Trophoblast cell (in vitro differentiated cells and primary cell): ENCODE measurements at regions not wholly inside any gene's neighbourhood (a gene's known extent, or its start where the extent isn't known, plus 50 kb on each side); places are given as distances from the start of the nearest gene placed in this dataset.

ENCODE experiments used
- DNase-seq, 2 donors: peaks; one replicate each; pipeline ENCODE4 v3.0.0-alpha.2; 2016
- H2AFZ ChIP-seq: 2 replicates; pipeline ENCODE4 v1.6.1; 2013; ENCODE audit warnings: low read length, moderate library complexity, mild to moderate bottlenecking; ENCODE audit not compliant: insufficient read depth, poor library complexity
- H2AK5ac ChIP-seq: 2 replicates; pipeline ENCODE4 v1.6.1; 2013; ENCODE audit warnings: mild to moderate bottlenecking, low read length
- H2BK120ac ChIP-seq: 2 replicates; pipeline ENCODE4 v1.6.1; 2013; ENCODE audit warnings: low read length, mild to moderate bottlenecking, moderate library complexity; ENCODE audit not compliant: insufficient read depth, poor library complexity
- H2BK12ac ChIP-seq: 2 replicates; pipeline ENCODE4 v1.6.1; 2013; ENCODE audit warnings: mild to moderate bottlenecking, low read length, moderate library complexity
- H2BK5ac ChIP-seq: 2 replicates; pipeline ENCODE4 v1.6.1; 2013; ENCODE audit warnings: low read length, low read depth, moderate library complexity, mild to moderate bottlenecking; ENCODE audit not compliant: poor library complexity
- H3K14ac ChIP-seq: 2 replicates; pipeline ENCODE4 v1.6.1; 2013; ENCODE audit warnings: mild to moderate bottlenecking, low read length
- H3K18ac ChIP-seq: 2 replicates; pipeline ENCODE4 v1.6.1; 2013; ENCODE audit warnings: mild to moderate bottlenecking, low read length
- H3K23ac ChIP-seq: 2 replicates; pipeline ENCODE4 v1.6.1; 2013; ENCODE audit warnings: low read length
- H3K27ac ChIP-seq: 2 replicates; pipeline ENCODE4 v1.5.1; 2013; ENCODE audit warnings: low read depth, mild to moderate bottlenecking, inconsistent platforms, low read length, moderate library complexity
- H3K27me3 ChIP-seq: 2 replicates; pipeline ENCODE4 v1.6.1; 2013; ENCODE audit warnings: inconsistent platforms, mild to moderate bottlenecking, low read length, moderate library complexity; ENCODE audit not compliant: insufficient read depth
- H3K36me3 ChIP-seq, 2 experiments: 1 replicate in 1 of 2; 2 replicates in 1 of 2; pipeline ENCODE4 v1.6.1; 2013; ENCODE audit warnings: low read length in 2 of 2, mild to moderate bottlenecking in 2 of 2, moderate library complexity in 1 of 2; ENCODE audit not compliant: insufficient read depth in 2 of 2, control insufficient read depth in 1 of 2
- H3K4ac ChIP-seq: 2 replicates; pipeline ENCODE4 v1.6.1; 2013; ENCODE audit warnings: low read depth, mild to moderate bottlenecking, low read length, moderate library complexity
- H3K4me1 ChIP-seq, 2 experiments: 1 replicate in 1 of 2; 2 replicates in 1 of 2; pipeline ENCODE4 v1.6.1; 2013; ENCODE audit warnings: low read length in 2 of 2, mild to moderate bottlenecking in 2 of 2, moderate library complexity in 1 of 2; ENCODE audit not compliant: insufficient read depth in 2 of 2, control insufficient read depth in 1 of 2
- H3K4me2 ChIP-seq: 2 replicates; pipeline ENCODE4 v1.6.1; 2013; ENCODE audit warnings: inconsistent platforms, mild to moderate bottlenecking, low read length, moderate library complexity
- H3K4me3 ChIP-seq: 2 replicates; pipeline ENCODE4 v1.5.1; 2013; ENCODE audit warnings: mild to moderate bottlenecking, low read depth, low read length, inconsistent platforms
- H3K79me1 ChIP-seq: one replicate; pipeline ENCODE4 v1.6.1; 2013; ENCODE audit warnings: low read length
- H3K79me2 ChIP-seq: 2 replicates; pipeline ENCODE4 v1.6.1; 2013; ENCODE audit warnings: low read length, mild to moderate bottlenecking; ENCODE audit not compliant: control insufficient read depth, insufficient read depth, poor library complexity
- H3K9ac ChIP-seq: 2 replicates; pipeline ENCODE4 v1.6.1; 2013; ENCODE audit warnings: mild to moderate bottlenecking, low read length
- H3K9me3 ChIP-seq: 2 replicates; pipeline ENCODE4 v1.6.1; 2013; ENCODE audit warnings: low read depth, mild to moderate bottlenecking, control low read depth, inconsistent platforms, low read length; ENCODE audit not compliant: insufficient read depth
- H4K12ac ChIP-seq: 2 replicates; pipeline ENCODE4 v1.6.1; 2013; ENCODE audit warnings: low read depth, mild to moderate bottlenecking, low read length, moderate library complexity
- H4K8ac ChIP-seq: 2 replicates; pipeline ENCODE4 v1.6.1; 2013; ENCODE audit warnings: low read depth, mild to moderate bottlenecking, low read length, moderate library complexity
- H4K91ac ChIP-seq: one replicate; pipeline ENCODE4 v1.6.1; 2013; ENCODE audit warnings: low read depth, mild to moderate bottlenecking, low read length, moderate library complexity
- WGBS: extraction: QIAGEN DNeasy Blood & Tissue Kit; methylation state at CpG from one replicate; pipeline ENCODE4 v1.1.7; 2013; ENCODE audit warnings: missing lambda C conversion rate; ENCODE audit not compliant: insufficient read length, insufficient coverage; ENCODE audit errors: extremely low coverage; 5-methylcytosine and 5-hydroxymethylcytosine counted together

GRCh38 chr10:28738200-28738599 lies 60.9 kb downstream of the BAMBI start:
- no peak overlapping the region for H3K4me3 ChIP-seq
- H2BK120ac ChIP-seq: no peak overlapping the region
- no peaks in the 10 kb centered on the region for H3K9me3 ChIP-seq
- no peak overlapping the region for H4K91ac ChIP-seq
- H2AFZ ChIP-seq: no peak overlapping the region
- H3K36me3 ChIP-seq: no peaks in the 10 kb centered on the region
- no peak overlapping the region for H2BK5ac ChIP-seq
- no peak overlapping the region for H3K4me2 ChIP-seq
- peaks cover 3 to 5% of the 10 kb centered on the region in 2 experiments for H3K4me1 ChIP-seq
- H3K4ac ChIP-seq: no peak overlapping the region
- H2BK12ac ChIP-seq: no peak overlapping the region
- H3K27ac ChIP-seq: no peak overlapping the region
- H3K23ac ChIP-seq: no peak overlapping the region
- H3K79me2 ChIP-seq: no peaks in the 10 kb centered on the region
- no CpG with 5 or more reads among the region's 1 CpG for WGBS
- no peaks in the 10 kb centered on the region for H3K27me3 ChIP-seq
- no peak overlapping the region for H3K18ac ChIP-seq
- DNase-seq: no peak
- H4K8ac ChIP-seq: no peak overlapping the region
- no peak overlapping the region for H4K12ac ChIP-seq
- no peak overlapping the region for H3K14ac ChIP-seq
- no peak overlapping the region for H2AK5ac ChIP-seq
- H3K9ac ChIP-seq: no peak overlapping the region
- peaks cover 3% of the 10 kb centered on the region for H3K79me1 ChIP-seq

GRCh38 chr10:28743576-28743975 lies 66.3 kb downstream of the BAMBI start:
- no peaks in the 10 kb centered on the region for H3K27me3 ChIP-seq
- no peaks in the 10 kb centered on the region for H3K79me1 ChIP-seq
- no peak overlapping the region for H3K4me2 ChIP-seq
- H3K9me3 ChIP-seq: no peaks in the 10 kb centered on the region
- H2AK5ac ChIP-seq: no peak overlapping the region
- no peak overlapping the region for H2BK5ac ChIP-seq
- no peak for DNase-seq
- no peak overlapping the region for H4K8ac ChIP-seq
- H2AFZ ChIP-seq: no peak overlapping the region
- no peaks in the 10 kb centered on the region for H3K36me3 ChIP-seq
- no peak overlapping the region for H3K4ac ChIP-seq
- no peak overlapping the region for H2BK120ac ChIP-seq
- H3K4me3 ChIP-seq: no peak overlapping the region
- H3K79me2 ChIP-seq: no peaks in the 10 kb centered on the region
- H3K4me1 ChIP-seq: no peaks in the 10 kb centered on the region
- no CpG with 5 or more reads among the region's 6 CpGs for WGBS
- no peak overlapping the region for H3K23ac ChIP-seq
- no peak overlapping the region for H3K14ac ChIP-seq
- H3K9ac ChIP-seq: no peak overlapping the region
- H3K27ac ChIP-seq: no peak overlapping the region
- H4K12ac ChIP-seq: no peak overlapping the region
- H2BK12ac ChIP-seq: no peak overlapping the region
- no peak overlapping the region for H4K91ac ChIP-seq
- no peak overlapping the region for H3K18ac ChIP-seq

GRCh38 chr10:28744069-28744768 lies 66.9 kb downstream of the BAMBI start:
- no peaks in the 10 kb centered on the region for H3K79me1 ChIP-seq
- H4K91ac ChIP-seq: no peak overlapping the region
- H3K36me3 ChIP-seq: no peaks in the 10 kb centered on the region
- no peak overlapping the region for H2AK5ac ChIP-seq
- H2BK5ac ChIP-seq: no peak overlapping the region
- H3K9me3 ChIP-seq: no peaks in the 10 kb centered on the region
- no peak overlapping the region for H3K18ac ChIP-seq
- no peak overlapping the region for H3K4me2 ChIP-seq
- no peak overlapping the region for H4K8ac ChIP-seq
- no peak overlapping the region for H3K4ac ChIP-seq
- H3K27ac ChIP-seq: no peak overlapping the region
- no peak for DNase-seq
- WGBS: no CpG with 5 or more reads among the region's 5 CpGs
- H4K12ac ChIP-seq: no peak overlapping the region
- H3K27me3 ChIP-seq: no peaks in the 10 kb centered on the region
- H2BK12ac ChIP-seq: no peak overlapping the region
- no peaks in the 10 kb centered on the region for H3K4me1 ChIP-seq
- H3K79me2 ChIP-seq: no peaks in the 10 kb centered on the region
- H3K23ac ChIP-seq: no peak overlapping the region
- H3K14ac ChIP-seq: no peak overlapping the region
- H2BK120ac ChIP-seq: no peak overlapping the region
- H2AFZ ChIP-seq: no peak overlapping the region
- H3K9ac ChIP-seq: no peak overlapping the region
- no peak overlapping the region for H3K4me3 ChIP-seq

- H3K4me3 ChIP-seq: no peak overlapping the region
- H3K18ac ChIP-seq: no peak overlapping the region
- H3K79me2 ChIP-seq: no peaks in the 10 kb centered on the region
- H2AFZ ChIP-seq: no peak overlapping the region
- no peaks in the 10 kb centered on the region for H3K79me1 ChIP-seq
- no CpG with 5 or more reads among the region's 3 CpGs for WGBS
- H3K27me3 ChIP-seq: no peaks in the 10 kb centered on the region
- H3K4me2 ChIP-seq: no peak overlapping the region
- H3K4ac ChIP-seq: no peak overlapping the region
- H2AK5ac ChIP-seq: no peak overlapping the region
- no peak overlapping the region for H3K23ac ChIP-seq
- H4K91ac ChIP-seq: no peak overlapping the region
- peak overlapping the region; percentile 54 for H2BK12ac ChIP-seq
- H4K8ac ChIP-seq: no peak overlapping the region
- no peak overlapping the region for H3K9ac ChIP-seq
- no peaks in the 10 kb centered on the region for H3K36me3 ChIP-seq
- peak in 1 of 2 donors; percentile 39 for DNase-seq
- no peak overlapping the region for H3K27ac ChIP-seq
- no peak overlapping the region for H3K14ac ChIP-seq
- peaks cover 0 to 2% of the 10 kb centered on the region in 2 experiments for H3K4me1 ChIP-seq
- H4K12ac ChIP-seq: no peak overlapping the region
- no peak overlapping the region for H2BK120ac ChIP-seq
- H3K9me3 ChIP-seq: no peaks in the 10 kb centered on the region
- no peak overlapping the region for H2BK5ac ChIP-seq
Measured at GRCh38 chr10:28754930-28755718, 77.8 kb downstream of the BAMBI start.
